ENCODE measurements at regions not wholly inside any gene's neighbourhood (a gene's known extent, or its start where the extent isn't known, plus 50 kb on each side); places are given as distances from the start of the nearest gene placed in this dataset.

DNA sequence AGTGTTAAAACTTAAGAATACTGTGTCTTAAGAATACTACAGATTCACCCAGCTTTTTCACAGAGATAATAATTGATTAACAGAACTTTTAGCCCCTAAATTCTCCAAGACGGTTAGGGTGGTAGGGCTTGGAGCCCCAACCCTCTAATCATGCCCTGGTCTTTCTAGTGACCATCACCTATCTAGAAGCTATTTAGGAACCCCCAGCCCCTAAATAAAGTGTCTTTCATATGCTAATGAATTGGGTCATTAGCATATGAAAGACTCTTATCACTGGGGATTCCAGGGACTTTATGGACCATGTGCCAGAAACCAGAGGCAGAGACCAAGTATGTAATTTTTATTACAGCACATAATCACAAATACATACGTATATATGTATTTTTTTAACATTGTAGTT lies 999.7 kb upstream of the RAG2 start:
- Histone ChIP-seq H3K4me3 (no peak overlapping the region), H4K20me1 (ENCODE audit: control insufficient read depth, insufficient read depth) (no peaks in the 10 kb centered on the region), H2AFZ (ENCODE audit: control insufficient read depth, low read depth, low read length) (no peak overlapping the region), H3K9ac (ENCODE audit: control insufficient read depth, insufficient read depth, low read length) (no peak overlapping the region), H3K4me1 (ENCODE audit: control insufficient read depth, insufficient read depth, low read length) (no peaks in the 10 kb centered on the region), H3K9me3 (replicated peaks; ENCODE audit: control insufficient read depth, insufficient read depth, low read length) (no peaks in the 10 kb centered on the region), H3K27ac (ENCODE audit: control insufficient read depth, insufficient read depth) (no peak overlapping the region), H3K79me2 (ENCODE audit: control insufficient read depth, insufficient read depth, low read length) (no peaks in the 10 kb centered on the region), H3K36me3 (ENCODE audit: control insufficient read depth in 2 of 2, insufficient read depth in 2 of 2, low read length in 1 of 2) (no peaks in the 10 kb centered on the region), H3K27me3 (replicated peaks in 1 of 2; ENCODE audit: control insufficient read depth in 2 of 2, insufficient read depth in 2 of 2, low read length in 1 of 2) (no peaks in the 10 kb centered on the region), H3K4me2 (ENCODE audit: control insufficient read depth, insufficient read depth) (no peak overlapping the region)
- ATAC-seq (no peak), FAIRE-seq (no peak), DNase-seq (ENCODE audit: low read depth, low spot score) (no peak)
- RAD21 ChIA-PET (ENCODE audit: unreplicated experiment) = no interaction called here
- intact Hi-C loops (cut with micrococcal nuclease; ENCODE audit: unreplicated experiment) = no loop called here
- WGBS (ENCODE audit: insufficient coverage, insufficient replicate concordance, low lambda C conversion rate, missing lambda C conversion rate) = 0% methylated on average over 2 of the region's 2 CpGs
- TF ChIP-seq KDM1A (IDR thresholded peaks at IDR 0.05; ENCODE audit: borderline replicate concordance) (no peak), MYB (IDR thresholded peaks at IDR 0.05; ENCODE audit: borderline replicate concordance, low read depth, low read length) (no peak), JUND (IDR thresholded peaks at IDR 0.05; ENCODE audit: low read depth, low read length) (no peak), MTA2 (IDR thresholded peaks at IDR 0.05; ENCODE audit: low read depth) (no peak), CBX5 (IDR thresholded peaks at IDR 0.05; ENCODE audit: low read depth) (no peak), SMC3 (IDR thresholded peaks at IDR 0.05; ENCODE audit: borderline replicate concordance, low read length) (no peak), ZNF622 (IDR thresholded peaks at IDR 0.05) (no peak), CHD1 (IDR thresholded peaks at IDR 0.05; ENCODE audit: low read depth, low read length) (no peak), CREM (IDR thresholded peaks at IDR 0.05; ENCODE audit: low read depth) (no peak)
- TF ChIP-seq, protein P1, sequence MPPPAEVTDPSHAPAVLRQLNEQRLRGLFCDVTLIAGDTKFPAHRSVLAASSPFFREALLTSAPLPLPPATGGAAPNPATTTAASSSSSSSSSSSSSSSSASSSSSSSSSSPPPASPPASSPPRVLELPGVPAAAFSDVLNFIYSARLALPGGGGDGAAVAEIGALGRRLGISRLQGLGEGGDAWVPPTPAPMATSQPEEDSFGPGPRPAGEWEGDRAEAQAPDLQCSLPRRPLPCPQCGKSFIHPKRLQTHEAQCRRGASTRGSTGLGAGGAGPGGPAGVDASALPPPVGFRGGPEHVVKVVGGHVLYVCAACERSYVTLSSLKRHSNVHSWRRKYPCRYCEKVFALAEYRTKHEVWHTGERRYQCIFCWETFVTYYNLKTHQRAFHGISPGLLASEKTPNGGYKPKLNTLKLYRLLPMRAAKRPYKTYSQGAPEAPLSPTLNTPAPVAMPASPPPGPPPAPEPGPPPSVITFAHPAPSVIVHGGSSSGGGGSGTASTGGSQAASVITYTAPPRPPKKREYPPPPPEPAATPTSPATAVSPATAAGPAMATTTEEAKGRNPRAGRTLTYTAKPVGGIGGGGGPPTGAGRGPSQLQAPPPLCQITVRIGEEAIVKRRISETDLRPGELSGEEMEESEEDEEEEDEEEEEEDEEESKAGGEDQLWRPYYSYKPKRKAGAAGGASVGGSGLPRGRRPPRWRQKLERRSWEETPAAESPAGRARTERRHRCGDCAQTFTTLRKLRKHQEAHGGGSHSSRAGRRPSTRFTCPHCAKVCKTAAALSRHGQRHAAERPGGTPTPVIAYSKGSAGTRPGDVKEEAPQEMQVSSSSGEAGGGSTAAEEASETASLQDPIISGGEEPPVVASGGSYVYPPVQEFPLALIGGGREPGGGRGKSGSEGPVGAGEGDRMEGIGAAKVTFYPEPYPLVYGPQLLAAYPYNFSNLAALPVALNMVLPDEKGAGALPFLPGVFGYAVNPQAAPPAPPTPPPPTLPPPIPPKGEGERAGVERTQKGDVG (CRISPR knock-in tag; IDR thresholded peaks at IDR 0.05) = no peak
- TF ChIP-seq, protein P2, sequence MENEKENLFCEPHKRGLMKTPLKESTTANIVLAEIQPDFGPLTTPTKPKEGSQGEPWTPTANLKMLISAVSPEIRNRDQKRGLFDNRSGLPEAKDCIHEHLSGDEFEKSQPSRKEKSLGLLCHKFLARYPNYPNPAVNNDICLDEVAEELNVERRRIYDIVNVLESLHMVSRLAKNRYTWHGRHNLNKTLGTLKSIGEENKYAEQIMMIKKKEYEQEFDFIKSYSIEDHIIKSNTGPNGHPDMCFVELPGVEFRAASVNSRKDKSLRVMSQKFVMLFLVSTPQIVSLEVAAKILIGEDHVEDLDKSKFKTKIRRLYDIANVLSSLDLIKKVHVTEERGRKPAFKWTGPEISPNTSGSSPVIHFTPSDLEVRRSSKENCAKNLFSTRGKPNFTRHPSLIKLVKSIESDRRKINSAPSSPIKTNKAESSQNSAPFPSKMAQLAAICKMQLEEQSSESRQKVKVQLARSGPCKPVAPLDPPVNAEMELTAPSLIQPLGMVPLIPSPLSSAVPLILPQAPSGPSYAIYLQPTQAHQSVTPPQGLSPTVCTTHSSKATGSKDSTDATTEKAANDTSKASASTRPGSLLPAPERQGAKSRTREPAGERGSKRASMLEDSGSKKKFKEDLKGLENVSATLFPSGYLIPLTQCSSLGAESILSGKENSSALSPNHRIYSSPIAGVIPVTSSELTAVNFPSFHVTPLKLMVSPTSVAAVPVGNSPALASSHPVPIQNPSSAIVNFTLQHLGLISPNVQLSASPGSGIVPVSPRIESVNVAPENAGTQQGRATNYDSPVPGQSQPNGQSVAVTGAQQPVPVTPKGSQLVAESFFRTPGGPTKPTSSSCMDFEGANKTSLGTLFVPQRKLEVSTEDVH (IDR thresholded peaks at IDR 0.05; ENCODE audit: low read depth, partially characterized antibody) = no peak
- TF ChIP-seq, protein P3, sequence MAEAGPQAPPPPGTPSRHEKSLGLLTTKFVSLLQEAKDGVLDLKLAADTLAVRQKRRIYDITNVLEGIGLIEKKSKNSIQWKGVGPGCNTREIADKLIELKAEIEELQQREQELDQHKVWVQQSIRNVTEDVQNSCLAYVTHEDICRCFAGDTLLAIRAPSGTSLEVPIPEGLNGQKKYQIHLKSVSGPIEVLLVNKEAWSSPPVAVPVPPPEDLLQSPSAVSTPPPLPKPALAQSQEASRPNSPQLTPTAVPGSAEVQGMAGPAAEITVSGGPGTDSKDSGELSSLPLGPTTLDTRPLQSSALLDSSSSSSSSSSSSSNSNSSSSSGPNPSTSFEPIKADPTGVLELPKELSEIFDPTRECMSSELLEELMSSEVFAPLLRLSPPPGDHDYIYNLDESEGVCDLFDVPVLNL (IDR thresholded peaks at IDR 0.05; ENCODE audit: low read depth, low read length) = no peak
- POLR2A ChIA-PET = no interaction called here
- CTCF ChIA-PET = no interaction called here
- SMC1A ChIA-PET (ENCODE audit: uncharacterized antibody, unreplicated experiment) = no interaction called here
- in situ Hi-C loops (cut with MboI) = no loop called here
- BruUV-seq (replicated peaks) = no TSS peak

Measured in GM12878 (cell line).